Pancreas (tissue), 10 donors: ENCODE measurements at regions not wholly inside any gene's neighbourhood (a gene's known extent, or its start where the extent isn't known, plus 50 kb on each side); places are given as distances from the start of the nearest gene placed in this dataset.

Experiments
- ATAC-seq, 4 donors: fragments of 200-7000 bp; cut with Tn5 transposase; one replicate each; pipeline versions ENCODE4 v1.8.0 to v1.9.1; 2020; ENCODE audit warnings: mild to moderate bottlenecking in 4 of 4, moderate library complexity in 4 of 4
- DNase-seq, 6 donors: peaks; one replicate each; pipeline ENCODE4 v3.0.0-alpha.2; 2020
- FAIRE-seq: peaks from 2 replicates; lab custom pipeline; 2012; peaks lifted over from hg19 to GRCh38; lab: Jason Lieb, UNC
- H3K27ac ChIP-seq, 4 donors: fragments of 200-600 bp; sonication (generic); 1 replicate in 3 of 4; 2 replicates in 1 of 4; pipeline versions ENCODE4 v1.5.0 to v1.8.0; 2020
- H3K27me3 ChIP-seq, 4 donors: fragments of 200-600 bp; one replicate each; pipeline ENCODE4 v1.8.0; 2021
- H3K36me3 ChIP-seq, 3 donors: fragments of 200-600 bp; sonication (generic) in 1 of 3; one replicate each; pipeline versions ENCODE4 v1.5.0 to v1.8.0; 2020 to 2021
- H3K4me1 ChIP-seq, 3 donors: fragments of 200-600 bp; one replicate each; pipeline ENCODE4 v1.8.0; 2021
- H3K4me3 ChIP-seq, 4 donors: fragments of 200-600 bp; sonication (generic) in 2 of 4; one replicate each; pipeline versions ENCODE4 v1.5.0 to v1.8.0; 2020 to 2021
- H3K9me3 ChIP-seq, 4 donors: fragments of 200-600 bp; one replicate each; pipeline ENCODE4 v1.8.0; 2021
- CTCF ChIP-seq, 4 donors: fragments of 200-600 bp; sonication (generic) in 3 of 4; IDR thresholded peaks; one replicate each; pipeline versions ENCODE4 v1.5.0 to v1.8.0; 2021; ENCODE audit warnings: antibody characterized with exemption in 4 of 4
- WGBS, 2 donors: extraction: QIAGEN DNeasy Blood & Tissue Kit; methylation state at CpG; one replicate each; pipeline ENCODE4 v1.1.7; 2013; 5-methylcytosine and 5-hydroxymethylcytosine counted together
- intact Hi-C, 3 donors: fragments of 100-400 bp; cut with DNase I; formaldehyde crosslinking; loops; one replicate each; pipeline versions ENCODE4 v1.11.1 to v1.14.2; 2022
- donor health status: healthy with polysubstance abuse.
- donor health status: DM: no; HTN: no; CAD: no; lungs with moderate emphysema.
- donor health status: DM: no; HTN: no; CAD: no.
- donor health status: control.
- donor health status: control.
- donor health status: Bipolar disorder and iron deficiency.
- donor health status: DM: yes; HTN: yes; CAD: no.
- donor health status: DM: no; HTN: no; CAD: no.
- donor health status: DM: no; HTN: no; CAD: no.
- donor health status: DM: yes; HTN: yes; CAD: no.

GRCh38 chr11:22510010-22510409 lies 115.6 kb downstream of the FANCF start:
- Histone ChIP-seq H3K27me3 (no peaks in the 10 kb centered on the region), H3K27ac (no peak overlapping the region), H3K4me3 (no peak overlapping the region), H3K9me3 (no peaks in the 10 kb centered on the region), H3K4me1 (no peaks in the 10 kb centered on the region), H3K36me3 (no peaks in the 10 kb centered on the region)
- intact Hi-C loops, result no loop called here
- FAIRE-seq, result no peak
- ATAC-seq, result no peak
- 54 to 60% methylated on average over 2 of the region's 2 CpGs for WGBS, 2 donors
- DNase-seq, result no peak
- TF ChIP-seq CTCF (IDR thresholded peaks at IDR 0.05), result no peak

GRCh38 chr11:22508665-22509064 lies 117.0 kb downstream of the FANCF start:
- WGBS, 2 donors, result 74 to 86% methylated on average over 2 of the region's 2 CpGs

GRCh38 chr11:22497474-22497873 lies 128.1 kb downstream of the FANCF start:
- TF ChIP-seq CTCF (IDR thresholded peaks at IDR 0.05), result no peak
- ATAC-seq (no peak), FAIRE-seq (no peak), DNase-seq (no peak)
- no peaks in the 10 kb centered on the region for H3K4me1 ChIP-seq
- H3K27ac ChIP-seq, result no peak overlapping the region
- H3K27me3 ChIP-seq, result no peaks in the 10 kb centered on the region
- no peak overlapping the region for H3K4me3 ChIP-seq
- intact Hi-C loops, result no loop called here
- H3K36me3 ChIP-seq, result no peaks in the 10 kb centered on the region
- WGBS, 2 donors, result 67 to 74% methylated on average over 3 of the region's 3 CpGs
- H3K9me3 ChIP-seq, result no peaks in the 10 kb centered on the region

More at GRCh38 chr11:22508665-22509064, 117.0 kb downstream of the FANCF start:
- H3K27me3 ChIP-seq, result no peaks in the 10 kb centered on the region
- FAIRE-seq (no peak), DNase-seq (no peak), ATAC-seq (no peak)
- H3K27ac ChIP-seq, result no peak overlapping the region
- no peak overlapping the region for H3K4me3 ChIP-seq
- H3K4me1 ChIP-seq, result no peaks in the 10 kb centered on the region
- TF ChIP-seq CTCF (IDR thresholded peaks at IDR 0.05), result no peak
- intact Hi-C loops, result no loop called here
- no peaks in the 10 kb centered on the region for H3K9me3 ChIP-seq
- no peaks in the 10 kb centered on the region for H3K36me3 ChIP-seq

- no peaks in the 10 kb centered on the region for H3K9me3 ChIP-seq
- no peak overlapping the region for H3K4me3 ChIP-seq
- FAIRE-seq (no peak), DNase-seq (peak in 2 of 6 donors; percentile 5 to 19), ATAC-seq (peak in 3 of 4 donors; percentile 35 to 63 (median 51))
- H3K27ac ChIP-seq, result no peak overlapping the region
- H3K4me1 ChIP-seq, result peaks cover 0 to 6% (median 0%) of the 10 kb centered on the region in 3 donors
- no peaks in the 10 kb centered on the region for H3K27me3 ChIP-seq
- no peak for TF ChIP-seq CTCF (IDR thresholded peaks at IDR 0.05)
- H3K36me3 ChIP-seq, result no peaks in the 10 kb centered on the region
- 32 to 33% methylated on average over 16 of the region's 16 CpGs for WGBS, 2 donors
- intact Hi-C loops, result no loop called here
Measured at GRCh38 chr11:22491555-22492225, 133.9 kb downstream of the FANCF start.

- H3K27me3 ChIP-seq, result no peaks in the 10 kb centered on the region
- FAIRE-seq (no peak), ATAC-seq (no peak), DNase-seq (no peak)
- intact Hi-C loops, result no loop called here
- no peak overlapping the region for H3K27ac ChIP-seq
- H3K4me3 ChIP-seq, result no peak overlapping the region
- no peaks in the 10 kb centered on the region for H3K9me3 ChIP-seq
- no peaks in the 10 kb centered on the region for H3K36me3 ChIP-seq
- 90% methylated on average over 4 of the region's 4 CpGs for WGBS, 2 donors
- TF ChIP-seq CTCF (IDR thresholded peaks at IDR 0.05), result no peak
- H3K4me1 ChIP-seq, result peaks cover 0 to 4% (median 0%) of the 10 kb centered on the region in 3 donors
Measured at GRCh38 chr11:22479971-22480720, 142.0 kb downstream of the SLC17A6 start.
